PFSK-1 (cell line): ENCODE measurements at regions not wholly inside any gene's neighbourhood (a gene's known extent, or its start where the extent isn't known, plus 50 kb on each side); places are given as distances from the start of the nearest gene placed in this dataset.

ENCODE experiments used
- FOXP2 ChIP-seq: optimal IDR thresholded peaks from 2 replicates; pipeline ENCODE3; 2011; ENCODE audit warnings: borderline replicate concordance, control low read depth, inconsistent platforms; ENCODE audit not compliant: insufficient read depth; ENCODE audit errors: extremely low read length, extremely low read depth
- POLR2AphosphoS5 ChIP-seq: IDR thresholded peaks from 2 replicates; pipeline ENCODE4 v1.6.1; 2012; ENCODE audit warnings: low read depth, mild to moderate bottlenecking, control low read depth, low read length, moderate library complexity
- REST ChIP-seq, 2 experiments: IDR thresholded peaks; 2 replicates each; pipeline versions ENCODE4 v1.6.1 to v1.8.0; 2011 to 2012; ENCODE audit warnings: low read depth in 2 of 2, low read length in 2 of 2, control low read depth in 1 of 2, inconsistent platforms in 1 of 2, mild to moderate bottlenecking in 1 of 2, moderate library complexity in 1 of 2; ENCODE audit not compliant: insufficient read depth in 1 of 2
- SIN3A ChIP-seq: IDR thresholded peaks from 2 replicates; pipeline ENCODE4 v1.6.1; 2012; ENCODE audit warnings: mild to moderate bottlenecking, low read length, moderate library complexity, borderline replicate concordance; ENCODE audit not compliant: insufficient read depth
- TAF1 ChIP-seq: IDR thresholded peaks from 2 replicates; pipeline ENCODE4 v1.6.1; 2012; ENCODE audit warnings: low read length, control low read depth, borderline replicate concordance; ENCODE audit not compliant: insufficient read depth

DNA sequence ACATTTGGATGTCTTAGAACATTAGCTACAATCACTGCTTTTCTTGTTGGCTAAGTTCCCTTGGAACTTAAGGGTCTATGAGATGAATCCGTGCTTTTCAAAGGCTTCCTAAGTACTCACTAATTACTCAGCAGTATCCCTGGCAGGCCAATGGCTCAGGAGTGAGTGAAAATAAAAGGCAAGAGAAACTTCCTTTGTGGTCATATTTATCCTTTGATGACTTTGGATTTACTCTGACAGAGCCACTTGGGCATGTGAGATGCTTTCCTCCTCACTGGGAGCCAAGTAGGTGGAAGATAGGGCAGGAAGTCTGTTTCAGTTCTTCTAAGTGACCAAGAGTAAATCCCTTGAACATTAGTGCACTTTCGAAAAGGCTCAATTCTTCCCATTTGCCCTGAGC, 224.3 kb upstream of the FOXA2 start:
- TF ChIP-seq SIN3A (no peak), TAF1 (no peak), POLR2AphosphoS5 (no peak), REST (IDR thresholded peaks at IDR 0.05; ENCODE audit: insufficient read depth in 1 of 2, low read depth in 2 of 2, low read length in 2 of 2) (no peak), FOXP2 (no peak)

DNA sequence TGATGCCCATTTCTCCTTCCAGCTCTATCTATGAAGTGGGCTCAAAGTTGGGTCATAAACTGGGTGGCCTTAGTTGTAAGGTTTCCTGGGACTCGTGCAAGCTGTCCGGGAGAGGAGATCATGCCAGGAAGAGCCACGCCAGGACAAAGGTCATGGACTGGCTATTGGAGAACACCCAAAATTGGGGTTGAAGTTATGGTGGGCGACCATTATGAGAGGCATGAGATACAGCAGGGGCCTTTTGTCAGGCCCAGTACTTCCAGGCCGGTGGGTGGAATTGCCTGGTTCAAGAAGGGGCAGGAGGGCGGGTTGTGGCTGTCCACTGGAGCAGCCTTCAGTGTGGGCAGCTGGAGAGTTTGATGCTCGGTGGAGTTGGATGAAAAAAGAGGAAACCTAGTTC, 225.1 kb upstream of the SSTR4 start:
- TF ChIP-seq TAF1 (no peak), FOXP2 (no peak), REST (IDR thresholded peaks at IDR 0.05; ENCODE audit: insufficient read depth in 1 of 2, low read depth in 2 of 2, low read length in 2 of 2) (no peak), POLR2AphosphoS5 (no peak), SIN3A (no peak)

DNA sequence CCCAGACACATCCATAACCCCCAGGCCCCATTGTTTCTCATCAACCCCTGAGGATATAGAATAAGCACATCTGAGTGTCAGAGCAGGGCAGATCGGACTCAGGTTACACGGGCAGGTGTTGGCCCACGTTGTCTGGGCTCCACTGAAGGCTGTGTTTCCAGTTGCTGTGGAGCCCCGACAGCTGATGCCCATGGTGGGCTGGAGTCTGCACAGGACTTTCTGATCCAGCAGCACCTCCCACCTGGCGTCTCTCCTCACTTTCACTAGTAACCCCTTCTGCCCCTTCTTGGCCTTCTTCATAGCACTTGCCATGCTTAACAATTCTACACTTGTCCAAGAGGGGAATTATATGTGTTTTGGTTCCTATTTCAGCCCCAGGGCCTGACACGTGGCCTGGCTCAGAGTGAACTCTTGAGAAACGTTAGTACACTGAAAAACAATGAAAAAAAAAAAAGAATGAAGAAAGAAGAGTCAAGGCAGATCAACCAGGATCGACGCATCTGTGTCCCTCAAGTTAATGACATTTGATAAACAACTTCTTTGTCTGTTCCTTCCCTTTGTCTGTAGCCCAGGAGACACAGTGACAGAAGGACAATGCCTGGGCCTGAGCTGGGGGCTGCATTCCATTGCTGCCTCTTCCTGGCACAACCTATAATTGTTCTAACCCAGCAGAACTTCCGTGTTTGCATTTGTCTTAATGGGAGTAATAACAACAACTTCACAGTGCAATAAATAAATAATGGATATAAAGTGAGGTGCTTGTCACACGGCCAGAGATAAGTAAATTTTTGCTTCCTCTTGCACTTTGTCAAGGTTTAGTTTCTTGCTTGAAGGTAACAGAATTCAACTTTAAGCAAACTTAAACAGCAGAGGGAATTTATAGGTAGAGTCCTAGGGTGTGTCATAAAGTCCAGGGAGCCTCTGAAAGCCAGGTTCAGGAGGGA, 224.2 kb upstream of the SSTR4 start:
- TF ChIP-seq TAF1: no peak
- no peak for TF ChIP-seq POLR2AphosphoS5
- no peak for TF ChIP-seq SIN3A
- no peak for TF ChIP-seq REST (IDR thresholded peaks at IDR 0.05; ENCODE audit: insufficient read depth in 1 of 2, low read depth in 2 of 2, low read length in 2 of 2)
- no peak for TF ChIP-seq FOXP2

- no peak for TF ChIP-seq REST (IDR thresholded peaks at IDR 0.05; ENCODE audit: insufficient read depth in 1 of 2, low read depth in 2 of 2, low read length in 2 of 2)
Measured at GRCh38 chr20:22814471-22815205, 220.5 kb upstream of the SSTR4 start.
